Ramos (cell line): ENCODE measurements at regions not wholly inside any gene's neighbourhood (a gene's known extent, or its start where the extent isn't known, plus 50 kb on each side); places are given as distances from the start of the nearest gene placed in this dataset.
"Not testable (repeated sequence)": the region's sequence is repeated elsewhere in the genome, so short reads cannot be mapped to it uniquely, and the experiment has no call there.

Experiments used
- in situ Hi-C: fragments of 300-500 bp; cut with MboI; formaldehyde crosslinking; loops from one replicate; pipeline ENCODE4 v1.14.3; 2022; ENCODE audit warnings: low sequenced_read_pairs; ENCODE audit not compliant: unreplicated experiment

DNA sequence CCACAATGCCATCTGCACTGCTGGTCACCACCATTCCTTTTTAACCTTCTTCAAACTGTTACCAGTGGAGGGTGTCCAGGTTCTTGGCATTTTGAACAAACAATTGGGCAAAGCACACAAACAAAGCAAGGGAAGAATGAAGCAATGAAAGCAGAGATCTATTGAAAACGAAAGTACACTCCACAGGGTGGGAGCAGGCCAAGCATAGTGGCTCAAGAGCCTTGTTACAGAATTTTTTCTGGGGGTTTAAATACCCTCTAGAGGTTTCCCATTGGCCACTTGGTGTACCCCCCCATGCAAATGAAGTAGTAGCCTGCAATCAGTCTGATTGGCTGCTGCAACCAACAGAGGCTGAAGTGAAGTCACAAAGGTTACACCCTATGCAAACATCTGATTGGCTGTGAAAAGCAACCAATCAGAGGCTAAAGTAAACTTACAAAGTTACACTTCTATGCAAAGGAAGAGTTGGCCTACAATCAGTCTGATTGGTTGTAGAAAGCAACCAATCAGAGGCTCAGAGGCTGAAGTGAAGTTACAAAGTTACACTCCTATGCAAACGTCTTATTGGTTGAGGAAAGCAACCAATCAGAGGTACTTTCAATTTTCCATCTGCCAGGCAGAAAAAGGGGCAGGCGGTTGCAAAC is 103.2 kb upstream of the WAC start:
- in situ Hi-C loops = no loop called here

DNA sequence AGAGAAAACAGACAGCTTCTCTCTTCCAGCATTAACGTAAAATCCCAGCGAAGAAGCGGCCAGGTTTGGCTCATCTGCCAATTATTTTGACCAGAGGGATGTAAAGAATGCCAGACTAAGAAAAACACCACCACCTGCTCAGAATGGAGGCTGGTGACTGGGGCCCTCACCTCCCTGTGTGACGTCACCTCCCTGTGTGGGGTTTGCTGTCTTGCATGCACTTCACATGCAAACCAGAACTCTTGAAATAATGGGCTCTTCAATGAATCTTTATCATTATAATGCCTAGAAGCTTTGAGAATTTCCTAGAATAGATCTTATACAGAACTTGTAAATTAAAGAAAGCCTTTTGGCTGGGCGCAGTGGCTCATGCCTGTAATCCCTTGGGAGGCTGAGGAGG is 101.8 kb upstream of the WAC start:
- in situ Hi-C loops = no loop called here

DNA sequence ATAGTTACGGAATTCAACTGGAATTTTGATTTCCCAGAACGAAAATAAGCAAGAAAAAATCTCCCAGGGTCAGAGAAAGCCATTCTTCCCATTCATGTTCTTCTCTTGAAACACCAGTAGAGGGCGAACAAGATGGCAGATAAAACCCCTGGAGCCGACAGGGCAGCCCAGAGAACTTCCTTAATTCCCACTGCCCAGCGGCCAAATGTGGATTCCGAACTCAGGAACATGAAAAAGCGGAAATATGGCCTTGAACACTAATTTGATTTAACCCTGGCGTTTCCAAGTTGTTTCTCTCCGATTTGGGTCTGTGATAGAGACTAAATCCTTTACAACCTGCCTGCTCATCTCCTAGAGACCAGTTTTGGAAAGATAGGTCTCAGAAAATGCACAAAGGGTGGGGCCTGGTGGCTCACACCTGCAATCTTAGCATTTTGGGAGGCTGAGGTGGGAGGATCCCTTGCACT is 100.7 kb upstream of the WAC start:
- in situ Hi-C loops = no loop called here

DNA sequence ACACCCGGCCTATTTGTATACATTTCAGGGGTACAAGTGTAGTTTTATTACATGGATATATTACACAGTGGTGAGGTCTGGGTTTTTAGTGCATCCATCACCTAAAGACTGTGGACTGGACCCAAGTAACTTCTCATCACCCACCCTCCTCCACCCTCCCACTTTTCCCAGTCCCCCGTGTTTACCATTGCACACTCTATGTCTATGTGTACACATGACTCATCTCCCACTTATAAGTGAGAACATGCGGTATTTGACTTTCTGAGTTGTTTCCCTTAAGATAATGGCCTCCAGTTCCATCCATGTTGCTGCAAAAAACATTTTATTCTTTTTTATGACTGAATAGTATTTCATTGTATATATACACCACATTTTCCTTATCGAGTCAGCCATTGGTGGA is 98.9 kb upstream of the WAC start:
- in situ Hi-C loops = no loop called here

DNA sequence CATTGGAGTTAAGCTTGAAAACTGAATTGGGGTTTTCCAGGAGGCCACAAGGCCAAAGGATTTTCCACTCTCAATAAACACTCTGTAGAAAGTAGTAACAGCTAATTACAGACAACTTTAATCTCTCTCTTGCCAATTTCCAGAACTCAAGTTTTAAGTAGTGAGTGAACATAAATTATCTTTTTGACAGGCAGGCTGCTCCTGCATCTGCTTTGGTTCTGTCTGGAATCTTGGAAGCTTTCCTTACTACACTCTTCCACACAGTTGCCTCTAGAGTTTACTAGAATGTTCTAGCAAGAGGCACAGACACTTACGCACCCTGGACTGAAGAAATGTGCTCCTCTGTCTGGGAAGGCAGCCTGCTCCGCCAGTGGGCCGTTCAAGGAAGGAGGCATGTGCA is 90.5 kb upstream of the WAC start:
- in situ Hi-C loops = no loop called here

DNA sequence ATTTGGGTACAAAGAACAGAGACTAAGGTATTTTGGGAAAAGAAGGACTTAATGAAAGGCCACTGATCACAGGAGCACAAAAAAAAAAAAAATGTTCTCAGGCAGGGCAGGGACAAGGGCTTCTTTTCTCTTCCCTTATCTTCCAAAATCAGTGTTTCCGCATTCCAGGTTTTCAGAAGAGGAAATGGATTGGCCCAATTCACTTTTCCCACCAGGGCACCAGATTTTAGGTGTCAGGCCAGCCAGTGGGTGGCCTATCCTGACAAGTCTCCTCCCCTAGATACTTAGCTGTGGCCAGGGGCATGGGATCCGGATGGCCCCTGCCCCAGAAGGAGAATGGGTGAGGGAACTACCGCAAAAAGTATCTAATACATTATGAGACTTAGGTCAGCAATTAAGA is 88.9 kb upstream of the WAC start:
- in situ Hi-C loops = no loop called here

DNA sequence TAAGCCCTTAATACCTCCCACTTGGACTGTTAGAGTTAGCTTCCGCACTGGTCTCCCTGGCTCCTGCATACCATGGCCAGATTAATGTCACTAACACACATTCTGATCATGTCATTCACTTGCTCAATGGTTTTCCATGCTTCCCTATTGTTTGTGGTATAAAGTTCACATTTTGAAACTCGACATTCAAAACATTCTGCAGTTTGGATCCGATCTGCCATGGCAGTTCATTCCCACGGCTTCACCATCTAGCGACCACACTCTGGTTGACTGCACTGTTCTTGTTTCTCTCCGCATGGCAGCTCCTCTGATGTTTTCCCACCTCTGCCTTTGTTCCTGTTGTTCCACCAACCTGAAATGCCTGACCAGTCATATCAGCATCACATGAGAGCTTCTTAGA is 87.4 kb upstream of the WAC start:
- in situ Hi-C loops = no loop called here

DNA sequence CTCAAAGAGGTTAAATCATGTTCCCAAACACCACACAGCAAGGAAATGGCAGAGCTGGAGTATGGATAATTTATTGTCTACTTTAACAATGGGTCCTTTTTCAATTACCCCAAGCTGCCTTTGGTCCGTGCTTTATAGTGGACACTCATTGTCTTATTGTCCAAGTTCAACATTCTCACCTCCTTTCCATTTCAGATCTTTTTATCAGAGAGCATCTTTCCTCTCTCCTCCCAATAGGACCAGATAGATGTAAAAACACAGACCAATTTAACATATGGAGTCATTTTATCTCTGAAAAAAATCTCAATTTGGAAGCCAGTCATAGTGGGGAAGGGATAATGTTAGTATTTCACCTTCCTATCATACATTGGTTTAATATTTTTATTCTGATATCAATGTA is 83.5 kb upstream of the WAC start:
- in situ Hi-C loops = no loop called here

DNA sequence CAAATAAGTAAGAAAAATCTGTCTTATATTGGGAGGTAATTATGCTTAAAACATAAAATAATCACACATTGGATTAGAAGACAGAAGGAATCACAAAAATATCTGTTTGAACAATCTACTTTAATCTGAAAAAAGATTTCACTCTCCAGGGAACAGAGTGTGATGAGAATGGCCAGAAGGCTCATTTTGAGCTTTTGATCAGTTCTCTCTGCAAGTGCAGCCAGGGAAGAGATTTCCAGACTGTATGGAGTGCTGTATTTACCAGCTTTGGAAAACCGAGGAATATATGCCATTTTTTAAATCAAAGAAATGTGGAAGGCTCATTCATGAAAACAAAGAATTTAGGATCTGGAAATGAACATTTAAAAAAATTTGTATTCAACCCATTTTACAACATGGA is 83.0 kb upstream of the WAC start:
- in situ Hi-C loops = no loop called here

DNA sequence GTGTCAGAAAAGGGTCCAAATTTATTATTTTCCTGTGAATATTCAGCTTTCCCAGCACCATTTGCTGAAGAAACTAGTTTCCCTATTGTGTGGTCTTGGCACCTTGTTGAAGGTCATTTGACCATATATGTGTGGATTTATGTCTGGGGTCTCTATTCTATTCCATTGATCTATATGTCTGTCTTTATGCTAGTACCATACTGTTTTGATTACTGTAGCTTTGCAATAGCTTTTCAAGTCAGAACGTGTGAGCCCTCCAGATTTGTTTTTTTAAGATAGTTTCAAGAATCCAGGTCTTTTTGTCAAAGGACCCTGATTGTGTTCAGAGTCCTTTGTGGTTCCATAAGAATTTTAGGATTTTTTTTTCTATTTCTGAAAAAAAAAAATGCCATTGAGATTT is 79.0 kb upstream of the WAC start:
- in situ Hi-C loops = no loop called here

DNA sequence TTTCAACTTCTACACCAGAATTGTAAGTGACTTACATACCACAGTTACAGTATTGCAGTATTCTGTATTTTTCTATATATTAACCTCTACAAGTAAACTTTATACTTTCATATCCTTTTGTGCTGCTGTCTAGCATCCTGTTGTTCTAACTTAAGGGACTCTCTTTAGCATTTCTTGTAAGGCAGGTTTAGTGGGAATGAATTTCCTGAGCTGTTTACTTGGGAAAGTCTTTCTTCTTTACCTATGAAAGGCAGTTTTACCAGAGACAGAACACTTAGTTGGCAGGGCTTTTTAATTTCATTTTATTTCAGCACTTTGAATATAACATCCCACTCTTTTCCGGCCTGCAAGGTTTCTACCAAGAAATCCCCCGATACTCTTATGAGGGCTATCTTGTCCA is 75.8 kb upstream of the WAC start:
- in situ Hi-C loops = no loop called here

DNA sequence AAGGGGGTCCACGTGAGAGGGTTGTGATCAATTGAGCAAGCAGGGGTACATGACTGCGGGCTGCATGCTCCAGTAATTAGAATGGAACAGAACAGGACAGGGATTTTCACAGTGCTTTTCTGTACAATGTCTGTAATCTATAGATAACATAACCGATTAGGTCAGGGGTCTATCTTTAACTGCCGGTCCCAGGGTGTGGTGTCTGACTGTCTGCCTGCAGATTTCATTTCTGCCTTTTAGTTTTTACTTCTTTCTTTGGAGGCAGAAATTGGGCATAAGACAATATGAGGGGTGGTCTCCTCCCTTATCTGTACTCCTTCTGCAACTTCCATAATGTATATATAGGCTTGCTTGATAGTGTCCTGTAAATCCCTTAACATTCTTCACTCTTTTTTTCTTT is 75.0 kb upstream of the WAC start:
- in situ Hi-C loops = not testable (repeated sequence)

DNA sequence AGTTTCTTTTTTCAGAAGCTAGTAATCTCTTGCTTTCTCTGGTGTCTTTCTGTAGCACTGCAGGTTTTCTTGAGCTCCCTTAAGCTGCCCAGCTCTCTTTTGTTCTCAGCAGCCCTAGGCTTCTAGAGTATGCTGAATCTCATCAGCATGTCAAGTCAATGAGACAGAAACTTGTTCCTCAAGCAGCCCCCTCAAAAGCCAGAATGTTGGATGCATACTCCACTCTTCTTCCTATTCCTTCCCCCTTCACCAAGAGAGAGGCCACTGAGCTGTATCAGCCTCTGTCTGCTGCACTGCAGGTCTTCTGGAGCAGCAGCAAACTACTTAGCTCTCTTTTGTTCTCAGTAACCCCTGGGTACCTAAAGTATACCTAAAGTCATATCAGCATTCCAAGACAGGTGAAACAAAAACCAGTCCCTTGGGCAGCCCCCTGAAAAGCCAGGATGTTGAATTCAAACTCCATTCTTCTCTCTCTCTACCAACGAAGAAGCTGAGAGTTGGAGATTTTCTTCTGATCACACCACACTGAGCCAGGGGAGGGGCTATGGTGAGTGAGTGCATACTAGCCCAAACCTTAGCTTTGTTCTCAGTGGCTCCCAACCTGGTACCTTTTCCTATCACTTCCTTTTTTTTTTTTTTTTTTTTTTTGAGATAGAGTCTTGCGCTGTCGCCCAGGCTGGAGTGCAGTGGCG is 73.3 kb upstream of the WAC start:
- in situ Hi-C loops = no loop called here

DNA sequence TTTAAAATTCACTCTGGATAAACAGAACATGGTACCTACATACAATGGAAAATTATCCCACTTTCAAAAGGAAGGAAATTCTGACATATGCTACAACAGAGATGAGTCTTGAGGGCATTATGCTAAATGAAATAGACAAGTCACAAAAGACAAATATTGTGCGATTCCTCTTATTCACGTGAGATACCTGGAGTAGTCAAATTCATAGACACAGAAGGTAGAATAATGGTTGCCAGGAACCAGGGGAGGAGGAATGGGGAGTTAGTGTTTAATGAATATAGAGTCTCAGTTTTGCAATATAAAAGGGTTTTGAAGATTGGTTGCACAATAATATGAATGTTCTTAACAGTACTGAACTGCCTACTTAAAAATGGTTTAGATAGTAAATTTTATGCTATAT is 69.8 kb upstream of the WAC start:
- in situ Hi-C loops = no loop called here

DNA sequence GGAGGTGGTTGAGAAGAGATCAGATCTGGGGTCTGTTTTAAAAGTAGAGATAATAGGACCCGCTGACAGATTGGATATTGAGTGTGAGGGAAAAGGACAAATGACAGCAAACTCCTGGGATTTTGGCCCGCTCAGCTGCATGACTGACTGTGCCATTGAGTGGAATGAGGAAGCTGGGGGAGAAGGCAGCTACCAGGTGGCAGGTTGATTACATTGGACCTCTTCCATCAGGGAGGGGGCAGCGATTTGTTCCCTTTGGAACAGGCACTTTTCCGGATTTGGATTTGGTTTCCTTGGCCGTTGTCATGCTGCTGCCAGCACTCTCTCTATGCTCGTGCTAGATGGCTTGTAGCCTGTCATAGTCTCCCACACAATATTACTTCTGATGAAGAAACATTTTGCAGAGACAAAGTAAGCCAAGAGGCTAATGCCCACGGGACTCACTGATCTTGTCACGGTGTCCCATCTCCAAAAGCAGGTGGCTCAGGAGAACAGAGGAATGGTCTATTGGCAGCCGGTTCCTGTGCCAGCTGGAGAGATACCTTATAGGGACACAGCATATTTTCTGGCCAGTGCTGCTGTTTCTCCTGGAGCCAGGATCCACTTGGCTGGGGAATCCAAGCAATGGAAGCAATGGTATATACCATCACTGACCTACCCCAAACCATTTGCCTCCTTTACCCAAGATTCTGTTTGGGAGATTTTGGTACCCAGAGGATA is 69.1 kb upstream of the WAC start:
- in situ Hi-C loops = no loop called here

DNA sequence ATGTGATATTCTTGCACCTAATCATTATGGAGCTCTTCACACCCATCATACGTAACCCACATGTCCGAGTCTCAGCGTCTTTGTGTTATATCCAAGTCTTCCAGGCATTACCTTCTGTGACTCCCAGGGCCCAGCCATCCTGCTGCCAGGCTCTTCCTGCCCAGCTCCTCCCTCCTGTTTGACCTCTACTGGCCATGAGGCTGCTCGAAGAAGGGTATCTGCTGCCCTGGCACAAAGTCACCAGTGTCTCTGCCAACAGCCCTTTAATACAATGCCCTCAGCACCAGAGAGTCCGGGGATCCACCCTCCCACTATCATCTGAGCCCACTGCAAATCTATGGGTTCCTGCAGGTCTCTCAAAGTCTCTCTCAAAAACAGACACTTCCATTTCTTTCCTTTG is 65.3 kb upstream of the WAC start:
- in situ Hi-C loops = no loop called here

DNA sequence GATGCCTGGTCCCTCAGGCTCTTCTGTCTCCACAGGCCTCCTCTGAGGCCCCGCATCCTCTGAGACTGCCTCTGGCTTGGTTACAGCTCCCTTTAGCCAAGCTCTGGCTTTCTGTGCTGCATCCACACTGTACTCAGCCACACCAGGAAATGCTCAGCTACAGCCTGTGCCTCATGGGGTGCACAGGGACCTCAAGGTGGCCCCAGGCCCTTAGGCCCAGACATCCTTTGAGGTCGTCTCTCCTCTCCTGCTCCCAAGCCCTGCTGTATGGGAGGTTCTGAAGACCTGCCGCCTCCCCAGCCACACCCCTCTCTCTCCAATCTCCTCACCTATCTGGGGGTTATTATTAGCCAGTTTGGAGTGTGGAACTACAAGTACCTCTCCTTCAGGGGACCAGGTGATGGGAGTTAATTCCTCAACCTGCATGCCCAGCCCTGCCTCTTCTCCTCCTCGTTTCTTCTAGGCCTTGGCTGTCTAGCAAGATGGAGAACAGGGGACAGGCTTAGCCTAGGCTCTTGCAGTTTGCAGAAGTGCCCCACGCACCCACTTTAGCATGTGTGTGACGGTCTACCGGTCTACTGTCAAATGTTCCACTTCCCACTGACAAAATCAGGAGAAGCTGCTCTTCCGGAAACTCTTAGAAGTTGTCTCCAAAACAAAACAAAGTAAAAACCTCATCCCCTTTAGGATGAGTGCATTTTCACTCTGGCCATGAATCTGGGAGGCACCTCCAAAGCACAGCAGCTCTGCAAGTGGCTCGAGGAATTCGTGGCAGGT is 64.0 kb upstream of the WAC start:
- in situ Hi-C loops = no loop called here

DNA sequence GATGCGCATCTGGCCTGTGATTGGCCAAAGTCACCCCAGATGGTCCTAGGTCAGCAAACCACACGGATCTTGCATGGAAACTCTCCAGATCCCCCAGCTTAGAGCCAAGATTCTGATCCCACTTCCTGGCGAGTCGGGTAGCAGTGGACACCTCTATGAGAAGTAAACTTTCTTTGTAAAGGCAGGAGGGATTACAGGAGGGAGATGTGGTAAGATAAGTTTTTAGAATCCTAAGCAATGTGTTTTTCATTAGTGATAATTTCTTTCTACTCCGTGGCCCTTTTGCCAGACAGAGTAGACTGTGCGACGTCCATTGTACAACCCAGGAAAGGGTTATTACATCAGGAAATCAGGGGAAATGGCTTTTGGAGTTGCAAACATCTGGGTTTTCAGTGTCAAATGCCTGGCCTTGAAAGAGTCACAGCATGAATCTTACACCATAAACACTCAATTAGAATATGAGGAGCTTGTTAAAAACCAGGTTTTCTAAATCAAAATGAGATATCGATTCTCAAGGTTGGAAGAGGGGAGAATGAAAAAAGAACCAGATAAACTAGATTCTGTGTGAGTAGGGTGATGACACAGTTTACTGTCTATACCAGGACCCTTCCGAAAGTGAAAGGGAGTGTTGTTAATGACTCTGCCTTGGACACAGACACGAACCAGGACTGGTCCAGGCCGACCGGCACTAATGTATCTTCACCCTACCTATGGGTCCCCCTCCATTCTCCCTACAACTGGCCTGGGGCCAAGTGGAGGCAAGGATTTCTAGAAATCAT is 61.9 kb upstream of the WAC start:
- in situ Hi-C loops = no loop called here

DNA sequence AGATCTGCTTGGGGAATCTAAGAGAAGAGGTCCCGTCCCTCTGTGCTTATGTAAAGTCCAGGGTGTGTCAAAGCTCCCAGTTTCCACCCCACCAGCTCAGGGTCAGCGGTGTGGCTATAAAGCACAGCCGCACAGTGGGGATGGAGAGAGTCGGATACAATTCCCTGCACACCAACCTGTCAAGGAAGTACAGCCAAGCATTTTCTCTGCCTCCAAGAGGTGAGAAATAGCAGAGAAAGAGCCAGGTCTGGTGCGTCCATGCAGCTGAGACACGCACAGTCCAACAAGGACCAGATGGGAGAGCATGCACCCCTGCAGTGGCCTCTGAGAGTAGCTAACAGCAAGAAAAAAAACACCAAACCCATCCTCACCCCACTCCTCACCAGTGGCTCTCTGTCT is 61.3 kb upstream of the WAC start:
- in situ Hi-C loops = no loop called here

DNA sequence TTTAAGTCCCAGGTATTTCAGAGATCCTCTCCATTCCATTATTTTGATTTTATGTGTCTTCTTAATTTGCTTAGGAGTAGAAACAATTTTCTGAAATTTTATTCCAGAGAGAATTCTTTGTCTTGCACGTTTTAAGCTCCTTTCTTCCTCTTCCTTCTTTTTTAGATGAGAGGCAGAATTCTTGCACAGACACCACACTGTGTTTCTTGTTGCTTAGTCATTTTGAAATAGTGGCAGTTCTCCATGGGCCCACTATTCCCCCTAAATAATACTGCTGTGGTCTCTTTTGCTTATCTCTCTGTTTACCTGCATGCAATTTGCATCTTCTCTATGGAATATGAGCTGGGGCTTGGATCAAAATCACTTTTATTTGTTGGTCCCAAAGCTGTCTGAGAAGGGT is 54.3 kb upstream of the WAC start:
- in situ Hi-C loops = no loop called here
